ENCODE measurements at regions not wholly inside any gene's neighbourhood (a gene's known extent, or its start where the extent isn't known, plus 50 kb on each side); places are given as distances from the start of the nearest gene placed in this dataset.

GRCh38 chr11:134866981-134867675, 455.1 kb upstream of the B3GAT1 start:
- TF ChIP-seq PHF8 (conservative IDR thresholded peaks at IDR 0.05; ENCODE audit: low read depth, low read length) (no peak), CHD1 (IDR thresholded peaks at IDR 0.05; ENCODE audit: low read depth, low read length) (no peak), KDM5A (IDR thresholded peaks at IDR 0.05; ENCODE audit: low read length) (no peak), FOSL1 (IDR thresholded peaks at IDR 0.05; ENCODE audit: insufficient read depth, low read depth, low read length) (no peak), SRF (IDR thresholded peaks at IDR 0.05; ENCODE audit: low read depth, low read length) (no peak), TCF12 (IDR thresholded peaks at IDR 0.05; ENCODE audit: low read depth, low read length) (no peak)

More at GRCh38 chr11:134866981-134867675, 455.1 kb upstream of the B3GAT1 start:
- H2BK12ac ChIP-seq (ENCODE audit: low read depth, low read length): no peak overlapping the region
- no peak overlapping the region for H3K56ac ChIP-seq (replicated peaks; ENCODE audit: insufficient read length, low read depth, low read length)
- H4K5ac ChIP-seq (ENCODE audit: insufficient read length, low read depth, low read length): no peak overlapping the region
- H3K9ac ChIP-seq (replicated peaks in 1 of 4; ENCODE audit: extremely low read depth in 1 of 4, low read depth in 3 of 4, low read length in 3 of 4): no peak overlapping the region
- DNase-seq (ENCODE audit: low read depth in 1 of 2, low spot score in 2 of 2) (no peak), FAIRE-seq (no peak)
- H3K36me3 ChIP-seq (ENCODE audit: control insufficient read depth in 2 of 4, insufficient read depth in 4 of 4, low read length in 3 of 4): no peaks in the 10 kb centered on the region
- no peak overlapping the region for H2BK120ac ChIP-seq (replicated peaks; ENCODE audit: low read depth, low read length)
- peak overlapping the region; percentile 80 for H2BK20ac ChIP-seq (ENCODE audit: low read length)
- no peak overlapping the region for H2BK15ac ChIP-seq (ENCODE audit: low read length)
- CTCF ChIA-PET (ENCODE audit: partially characterized antibody): interaction anchor here (0.8 to 4.3 kb wide), 33 partner anchors 11 to 508 kb away, joined by 3 to 54 read pairs (median 5); no protein-coding TSS in a partner anchor
- no peak overlapping the region for H4K8ac ChIP-seq (ENCODE audit: extremely low read depth, insufficient read depth, low read length)
- H3K4ac ChIP-seq (replicated peaks; ENCODE audit: insufficient read length, low read depth, low read length): no peak overlapping the region
- POLR2A ChIA-PET (ENCODE audit: partially characterized antibody): no interaction called here
- no peak overlapping the region for H3K4me3 ChIP-seq (ENCODE audit: extremely low read depth in 1 of 4, insufficient read depth in 2 of 4, low read depth in 3 of 4, low read length in 4 of 4)
- H3K79me2 ChIP-seq (ENCODE audit: control insufficient read depth in 1 of 2, insufficient read depth in 2 of 2, low read length in 2 of 2): no peaks in the 10 kb centered on the region
- no peaks in the 10 kb centered on the region for H3K23me2 ChIP-seq (ENCODE audit: low read depth, low read length)
- H3K14ac ChIP-seq (ENCODE audit: insufficient read length): no peak overlapping the region
- H3K9me3 ChIP-seq (ENCODE audit: insufficient read depth in 2 of 2, low read depth in 1 of 2, low read length in 1 of 2): no peaks in the 10 kb centered on the region
- no peaks in the 10 kb centered on the region; a peak in 1 of 7 replicates for H3K4me1 ChIP-seq (replicated peaks in 1 of 4; ENCODE audit: control insufficient read depth in 3 of 4, insufficient read depth in 4 of 4, low read length in 3 of 4)
- no peak overlapping the region for H2AK5ac ChIP-seq (ENCODE audit: low read depth, low read length)
- no peak overlapping the region for H2AFZ ChIP-seq (ENCODE audit: low read length)
- no peak overlapping the region for H3K18ac ChIP-seq (ENCODE audit: extremely low read depth, low read length)
- H3K4me2 ChIP-seq (ENCODE audit: insufficient read depth in 1 of 2, low read depth in 2 of 2, low read length in 2 of 2): no peak overlapping the region
- 94% methylated on average over 11 of the region's 11 CpGs; no CpG with 5 or more reads in 1 of the 2 experiments for WGBS, 2 experiments (ENCODE audit: extremely low coverage in 1 of 2, insufficient coverage in 1 of 2, insufficient read length in 1 of 2, insufficient replicate concordance in 2 of 2, low coverage in 1 of 2, low lambda C conversion rate in 2 of 2, missing lambda C conversion rate in 1 of 2)
- no peaks in the 10 kb centered on the region for H4K20me1 ChIP-seq (replicated peaks in 1 of 2; ENCODE audit: control insufficient read depth in 1 of 2, insufficient read depth in 2 of 2, low read length in 2 of 2)
- no peak overlapping the region for H3K23ac ChIP-seq (ENCODE audit: insufficient read length)
- H3K27me3 ChIP-seq (replicated peaks in 1 of 4; ENCODE audit: control insufficient read depth in 3 of 4, extremely low read depth in 1 of 4, insufficient read depth in 3 of 4, low read length in 3 of 4): peaks cover 0 to 3% (median 0%) of the 10 kb centered on the region in 4 experiments; a peak in 3 of 7 replicates
- no peak overlapping the region for H3K27ac ChIP-seq (ENCODE audit: low read depth, low read length)
- no peaks in the 10 kb centered on the region for H3K79me1 ChIP-seq (ENCODE audit: low read depth, low read length)
- no peak overlapping the region for H4K91ac ChIP-seq (replicated peaks; ENCODE audit: insufficient read length, low read length)
- H2BK5ac ChIP-seq (ENCODE audit: low read depth, low read length): no peak overlapping the region
